ENCODE measurements at regions not wholly inside any gene's neighbourhood (a gene's known extent, or its start where the extent isn't known, plus 50 kb on each side); places are given as distances from the start of the nearest gene placed in this dataset.

DNA sequence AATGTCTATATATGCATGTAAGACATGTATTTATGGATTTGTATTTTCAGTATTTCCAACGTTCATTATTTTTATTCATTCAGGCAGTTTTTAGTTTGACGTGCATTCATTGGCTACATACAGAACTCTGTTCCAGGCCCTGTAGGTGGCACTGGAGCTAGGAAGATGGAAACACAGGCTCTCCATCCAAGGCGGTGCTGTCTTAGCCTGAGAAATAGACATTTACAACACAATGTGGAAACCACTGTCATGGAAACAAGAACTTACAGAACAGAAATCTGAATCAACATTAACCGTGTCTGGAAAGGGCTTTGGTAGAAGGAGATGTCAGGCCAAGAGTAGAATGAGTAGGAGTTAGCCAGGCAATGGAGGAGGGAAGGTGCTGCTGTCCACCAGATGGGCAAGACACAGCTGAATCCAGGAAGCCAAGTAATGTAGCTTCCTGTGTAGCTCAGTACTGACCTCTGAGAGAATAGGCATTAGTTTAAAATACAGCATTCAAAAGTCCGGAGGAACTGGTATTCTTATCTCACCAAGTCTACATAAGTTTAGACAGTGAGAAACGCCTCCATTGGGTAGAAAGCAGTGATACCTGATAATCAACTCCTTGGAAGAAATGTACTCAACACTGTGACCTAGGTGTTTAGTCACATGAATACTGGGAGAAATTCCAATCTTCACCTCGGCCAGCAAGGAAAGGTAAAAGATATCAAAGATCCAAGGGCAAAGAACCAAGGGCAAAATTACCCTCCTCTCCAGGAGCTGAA lies 388.6 kb upstream of the CDH6 start:
- in situ Hi-C loops (cut with MboI; ENCODE audit: low pct_unique_long_range_greater_than_20kb, low sequenced_read_pairs, unreplicated experiment), result no loop called here
- TF ChIP-seq, protein P1, sequence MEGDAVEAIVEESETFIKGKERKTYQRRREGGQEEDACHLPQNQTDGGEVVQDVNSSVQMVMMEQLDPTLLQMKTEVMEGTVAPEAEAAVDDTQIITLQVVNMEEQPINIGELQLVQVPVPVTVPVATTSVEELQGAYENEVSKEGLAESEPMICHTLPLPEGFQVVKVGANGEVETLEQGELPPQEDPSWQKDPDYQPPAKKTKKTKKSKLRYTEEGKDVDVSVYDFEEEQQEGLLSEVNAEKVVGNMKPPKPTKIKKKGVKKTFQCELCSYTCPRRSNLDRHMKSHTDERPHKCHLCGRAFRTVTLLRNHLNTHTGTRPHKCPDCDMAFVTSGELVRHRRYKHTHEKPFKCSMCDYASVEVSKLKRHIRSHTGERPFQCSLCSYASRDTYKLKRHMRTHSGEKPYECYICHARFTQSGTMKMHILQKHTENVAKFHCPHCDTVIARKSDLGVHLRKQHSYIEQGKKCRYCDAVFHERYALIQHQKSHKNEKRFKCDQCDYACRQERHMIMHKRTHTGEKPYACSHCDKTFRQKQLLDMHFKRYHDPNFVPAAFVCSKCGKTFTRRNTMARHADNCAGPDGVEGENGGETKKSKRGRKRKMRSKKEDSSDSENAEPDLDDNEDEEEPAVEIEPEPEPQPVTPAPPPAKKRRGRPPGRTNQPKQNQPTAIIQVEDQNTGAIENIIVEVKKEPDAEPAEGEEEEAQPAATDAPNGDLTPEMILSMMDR (IDR thresholded peaks at IDR 0.05; ENCODE audit: extremely low read depth, insufficient read depth, missing control alignments), result no peak

DNA sequence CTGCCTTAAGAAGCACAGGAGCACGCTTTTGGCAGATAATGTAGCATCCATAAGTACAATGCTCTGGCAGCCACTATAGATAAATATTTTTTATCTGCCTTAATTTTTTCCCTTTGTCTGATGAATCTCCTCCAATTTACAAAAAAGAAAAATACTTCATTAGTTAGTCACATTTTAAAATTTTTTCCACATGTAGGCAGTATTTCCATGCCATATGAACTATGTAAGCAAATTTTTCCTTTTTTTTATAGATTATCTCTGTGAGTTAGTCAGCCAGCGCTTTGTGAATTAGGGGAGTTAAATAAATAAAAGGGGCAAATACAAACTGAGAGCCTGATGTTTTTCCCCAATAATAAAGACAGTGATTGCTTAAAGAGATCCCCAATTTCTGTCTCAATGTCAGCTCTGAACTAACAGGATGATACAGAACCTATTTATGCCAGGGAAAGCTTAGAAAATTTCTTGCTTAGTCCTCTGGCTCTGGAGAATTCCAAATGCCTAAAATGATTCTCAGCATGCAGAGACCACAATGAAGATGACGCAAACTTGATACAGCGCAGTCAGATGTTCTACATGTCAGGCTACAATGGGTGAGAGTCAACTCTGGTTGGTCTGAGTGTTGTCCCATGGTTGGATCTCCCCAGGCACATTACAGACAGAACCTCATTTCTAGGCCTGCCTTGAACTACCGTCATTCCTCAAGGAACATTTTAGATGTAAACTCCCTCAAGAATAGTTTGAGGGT lies 390.4 kb upstream of the CDH6 start:
- TF ChIP-seq, protein P1 (IDR thresholded peaks at IDR 0.05; ENCODE audit: extremely low read depth, insufficient read depth, missing control alignments), result no peak
- no peak for DNase-seq (ENCODE audit: low spot score)
- in situ Hi-C loops (cut with MboI; ENCODE audit: low pct_unique_long_range_greater_than_20kb, low sequenced_read_pairs, unreplicated experiment), result no loop called here

More for the DNA sequence above, 388.6 kb upstream of the CDH6 start:
- DNase-seq (ENCODE audit: low spot score), result no peak

- no peak for DNase-seq (ENCODE audit: low spot score)
- TF ChIP-seq, protein P1 (IDR thresholded peaks at IDR 0.05; ENCODE audit: extremely low read depth, insufficient read depth, missing control alignments), result no peak
- in situ Hi-C loops (cut with MboI; ENCODE audit: low pct_unique_long_range_greater_than_20kb, low sequenced_read_pairs, unreplicated experiment), result no loop called here
These were observed 411.8 kb upstream of the CDH6 start for GRCh38 chr5:30781643-30782042.

DNA sequence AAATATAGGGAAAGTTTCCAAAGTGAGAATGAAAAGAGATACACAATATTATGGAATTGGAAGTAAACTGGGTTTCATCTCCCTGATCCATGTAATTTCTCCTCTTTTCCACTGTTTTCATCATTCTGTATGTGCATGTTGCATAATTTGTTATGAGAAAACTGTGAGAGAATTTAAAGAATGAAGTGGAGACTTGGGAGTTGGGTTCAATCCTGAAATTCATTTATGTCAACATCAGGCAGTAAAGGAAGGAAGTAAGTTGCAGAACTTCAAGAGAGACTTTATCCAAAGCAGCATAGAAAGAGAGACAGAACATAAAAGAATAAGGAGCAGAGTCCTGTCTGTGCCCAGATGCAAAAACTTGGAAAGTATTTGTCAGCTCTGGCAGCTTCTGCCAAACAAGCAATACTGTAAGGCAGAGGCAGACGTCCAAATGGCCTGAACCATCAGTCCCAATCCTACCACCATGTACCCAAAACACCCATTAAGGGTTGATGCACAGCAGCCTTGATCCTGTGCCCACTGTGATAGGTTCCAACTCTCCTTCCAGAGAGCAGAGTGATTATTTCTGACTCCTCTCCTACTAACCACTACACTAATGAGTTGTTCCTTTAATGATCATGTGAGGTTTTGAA lies 425.3 kb upstream of the CDH6 start:
- TF ChIP-seq, protein P1 (IDR thresholded peaks at IDR 0.05; ENCODE audit: extremely low read depth, insufficient read depth, missing control alignments), result no peak
- no peak for DNase-seq (ENCODE audit: low spot score)
- in situ Hi-C loops (cut with MboI; ENCODE audit: low pct_unique_long_range_greater_than_20kb, low sequenced_read_pairs, unreplicated experiment), result no loop called here

GRCh38 chr5:30765706-30766105 lies 427.8 kb upstream of the CDH6 start:
- TF ChIP-seq, protein P1 (IDR thresholded peaks at IDR 0.05; ENCODE audit: extremely low read depth, insufficient read depth, missing control alignments), result no peak
- no peak for DNase-seq (ENCODE audit: low spot score)
- in situ Hi-C loops (cut with MboI; ENCODE audit: low pct_unique_long_range_greater_than_20kb, low sequenced_read_pairs, unreplicated experiment), result no loop called here

DNA sequence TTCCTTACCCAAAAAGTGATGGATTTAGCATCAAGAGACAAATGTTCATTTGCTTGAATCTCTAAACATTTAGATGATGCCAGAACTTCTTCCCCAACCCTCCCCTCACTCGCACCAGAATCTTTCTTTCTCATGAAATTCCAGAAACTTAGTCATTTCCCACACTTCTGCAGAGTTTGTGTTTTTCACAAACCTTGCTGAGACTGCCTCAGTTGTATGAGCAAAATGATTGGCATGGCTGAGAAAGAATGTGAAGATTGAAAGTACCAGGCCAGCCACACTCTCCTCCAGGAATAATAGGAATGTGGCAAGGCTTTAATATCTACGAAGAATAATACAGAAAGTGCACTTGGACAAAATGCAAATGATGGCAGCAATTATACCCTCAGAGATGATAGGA lies 428.3 kb upstream of the CDH6 start:
- no peak for DNase-seq (ENCODE audit: low spot score)
- in situ Hi-C loops (cut with MboI; ENCODE audit: low pct_unique_long_range_greater_than_20kb, low sequenced_read_pairs, unreplicated experiment), result no loop called here
- TF ChIP-seq, protein P1 (IDR thresholded peaks at IDR 0.05; ENCODE audit: extremely low read depth, insufficient read depth, missing control alignments), result no peak
